Hepatocyte (in vitro differentiated cells): ENCODE measurements at regions not wholly inside any gene's neighbourhood (a gene's known extent, or its start where the extent isn't known, plus 50 kb on each side); places are given as distances from the start of the nearest gene placed in this dataset.

ENCODE experiments used
- DNase-seq: peaks from one replicate; pipeline ENCODE4 v3.0.0-alpha.2; 2016; ENCODE audit warnings: low spot score
- H2AFZ ChIP-seq: fragments of 200-600 bp; sonication (generic); 2 replicates; pipeline ENCODE4 v1.6.0; 2016; ENCODE audit warnings: antibody characterized with exemption, mild to moderate bottlenecking
- H3K27ac ChIP-seq: fragments of 200-600 bp; sonication (generic); 2 replicates; pipeline ENCODE4 v1.5.1; 2016; ENCODE audit warnings: mild to moderate bottlenecking
- H3K27me3 ChIP-seq: fragments of 200-600 bp; sonication (generic); 2 replicates; pipeline ENCODE4 v1.6.1; 2016
- H3K36me3 ChIP-seq: fragments of 200-600 bp; sonication (generic); replicated peaks from 2 replicates; pipeline ENCODE4 v1.5.1; 2016; ENCODE audit warnings: low read depth; ENCODE audit not compliant: insufficient read depth
- H3K4me1 ChIP-seq: fragments of 200-600 bp; sonication (generic); 2 replicates; pipeline ENCODE4 v1.5.1; 2016; ENCODE audit warnings: mild to moderate bottlenecking, moderate library complexity; ENCODE audit not compliant: insufficient read depth
- H3K4me2 ChIP-seq: fragments of 200-600 bp; sonication (generic); 2 replicates; pipeline ENCODE4 v1.6.0; 2016
- H3K4me3 ChIP-seq: fragments of 200-600 bp; sonication (generic); 2 replicates; pipeline ENCODE4 v1.5.1; 2016; ENCODE audit warnings: mild to moderate bottlenecking
- H3K79me2 ChIP-seq: fragments of 200-600 bp; sonication (generic); 2 replicates; pipeline ENCODE4 v1.6.0; 2017; ENCODE audit warnings: mild to moderate bottlenecking
- H3K9me2 ChIP-seq: fragments of 200-600 bp; sonication (generic); replicated peaks from 2 replicates; pipeline ENCODE4 v1.6.0; 2017; ENCODE audit warnings: mild to moderate bottlenecking; ENCODE audit not compliant: insufficient read depth
- H3K9me3 ChIP-seq: fragments of 200-600 bp; sonication (generic); 2 replicates; pipeline ENCODE4 v1.5.1; 2016; ENCODE audit warnings: low read depth, mild to moderate bottlenecking
- H4K20me1 ChIP-seq: fragments of 200-600 bp; sonication (generic); 2 replicates; pipeline ENCODE4 v1.6.0; 2016; ENCODE audit warnings: mild to moderate bottlenecking; ENCODE audit not compliant: insufficient read depth, poor library complexity, severe bottlenecking
- CTCF ChIP-seq: fragments of 200-600 bp; sonication (generic); IDR thresholded peaks from 2 replicates; pipeline ENCODE4 v1.5.1; 2016; ENCODE audit warnings: antibody characterized with exemption, mild to moderate bottlenecking; ENCODE audit not compliant: poor library complexity
- EZH2 ChIP-seq: fragments of 200-600 bp; sonication (generic); IDR thresholded peaks from 2 replicates; pipeline ENCODE4 v1.6.1; 2016; ENCODE audit warnings: antibody characterized with exemption, mild to moderate bottlenecking, borderline replicate concordance
- EZH2phosphoT487 ChIP-seq: fragments of 200-600 bp; sonication (generic); IDR thresholded peaks from one replicate; pipeline ENCODE4 v1.6.1; 2018; ENCODE audit warnings: antibody characterized with exemption, mild to moderate bottlenecking, low read depth, moderate library complexity; ENCODE audit not compliant: unreplicated experiment, severe bottlenecking
- WGBS: methylation state at CpG from one replicate; pipeline ENCODE4 v1.1.6; 2016; ENCODE audit warnings: low lambda C conversion rate; ENCODE audit errors: missing lambda C conversion rate; 5-methylcytosine and 5-hydroxymethylcytosine counted together

GRCh38 chrX:8105531-8105930, 65.5 kb downstream of the VCX2 start:
- Histone ChIP-seq H3K4me3 (no peak overlapping the region), H3K36me3 (no peaks in the 10 kb centered on the region), H3K9me2 (no peaks in the 10 kb centered on the region), H3K79me2 (no peaks in the 10 kb centered on the region), H3K4me2 (no peak overlapping the region), H3K4me1 (no peaks in the 10 kb centered on the region), H3K27me3 (no peaks in the 10 kb centered on the region), H3K9me3 (no peaks in the 10 kb centered on the region), H2AFZ (no peak overlapping the region), H3K27ac (no peak overlapping the region), H4K20me1 (no peaks in the 10 kb centered on the region)
- DNase-seq: no peak
- TF ChIP-seq EZH2phosphoT487 (no peak), CTCF (no peak), EZH2 (no peak)

GRCh38 chrX:8103655-8104054, 67.4 kb downstream of the VCX2 start:
- no peaks in the 10 kb centered on the region for H3K4me1 ChIP-seq
- H2AFZ ChIP-seq: no peak overlapping the region

GRCh38 chrX:8091510-8091909, 79.6 kb downstream of the VCX2 start:
- no peak overlapping the region for H2AFZ ChIP-seq
- no peaks in the 10 kb centered on the region for H3K27me3 ChIP-seq
- no peaks in the 10 kb centered on the region for H3K79me2 ChIP-seq
- 67% methylated on average over 6 of the region's 6 CpGs for WGBS
- H3K9me2 ChIP-seq: no peaks in the 10 kb centered on the region
- no peak for TF ChIP-seq CTCF
- no peak for TF ChIP-seq EZH2phosphoT487
- TF ChIP-seq EZH2: no peak
- no peaks in the 10 kb centered on the region for H3K4me1 ChIP-seq
- H3K27ac ChIP-seq: no peak overlapping the region
- H3K4me2 ChIP-seq: no peak overlapping the region
- H3K9me3 ChIP-seq: peaks cover 4% of the 10 kb centered on the region
- no peak for DNase-seq
- no peaks in the 10 kb centered on the region for H3K36me3 ChIP-seq
- H3K4me3 ChIP-seq: no peak overlapping the region
- no peaks in the 10 kb centered on the region for H4K20me1 ChIP-seq

More at GRCh38 chrX:8103655-8104054, 67.4 kb downstream of the VCX2 start:
- DNase-seq: no peak
- no peaks in the 10 kb centered on the region for H3K9me2 ChIP-seq
- no peaks in the 10 kb centered on the region for H3K79me2 ChIP-seq
- no peak for TF ChIP-seq EZH2
- TF ChIP-seq EZH2phosphoT487: no peak
- TF ChIP-seq CTCF: no peak
- H3K4me2 ChIP-seq: no peak overlapping the region
- H3K27ac ChIP-seq: no peak overlapping the region
- no peaks in the 10 kb centered on the region for H3K36me3 ChIP-seq
- 74% methylated on average over 6 of the region's 6 CpGs for WGBS
- no peaks in the 10 kb centered on the region for H3K9me3 ChIP-seq
- no peaks in the 10 kb centered on the region for H3K27me3 ChIP-seq
- H4K20me1 ChIP-seq: no peaks in the 10 kb centered on the region
- H3K4me3 ChIP-seq: no peak overlapping the region

- Histone ChIP-seq H3K9me3 (peaks cover 4% of the 10 kb centered on the region), H2AFZ (no peak overlapping the region), H3K36me3 (no peaks in the 10 kb centered on the region), H3K27me3 (no peaks in the 10 kb centered on the region), H3K79me2 (no peaks in the 10 kb centered on the region), H4K20me1 (no peaks in the 10 kb centered on the region), H3K9me2 (no peaks in the 10 kb centered on the region), H3K4me3 (no peak overlapping the region), H3K4me1 (no peaks in the 10 kb centered on the region), H3K4me2 (no peak overlapping the region), H3K27ac (no peak overlapping the region)
- 59% methylated on average over 3 of the region's 3 CpGs for WGBS
- no peak for TF ChIP-seq CTCF
- TF ChIP-seq EZH2phosphoT487: no peak
- TF ChIP-seq EZH2: no peak
- DNase-seq: no peak
Measured at GRCh38 chrX:8090906-8091305, 80.2 kb downstream of the VCX2 start.
